Neural progenitor cell (in vitro differentiated cells): ENCODE measurements at regions not wholly inside any gene's neighbourhood (a gene's known extent, or its start where the extent isn't known, plus 50 kb on each side); places are given as distances from the start of the nearest gene placed in this dataset.
A peak's percentile ranks its signal among the peaks of the same experiment; 100 is the strongest.

Experiments
- DNase-seq: peaks from one replicate; pipeline ENCODE4 v3.0.0-alpha.2; 2016; ENCODE audit warnings: low spot score
- H2AFZ ChIP-seq: fragments of 200-600 bp; sonication (generic); replicated peaks from 2 replicates; pipeline ENCODE4 v1.6.1; 2016; ENCODE audit warnings: antibody characterized with exemption
- H3F3A ChIP-seq: fragments of 200-600 bp; sonication (generic); 2 replicates; pipeline ENCODE4 v1.6.1; 2016; ENCODE audit warnings: antibody characterized with exemption, low read depth
- H3K27ac ChIP-seq: fragments of 200-600 bp; sonication (generic); 2 replicates; pipeline ENCODE4 v1.5.1; 2016; ENCODE audit warnings: mild to moderate bottlenecking
- H3K27me3 ChIP-seq: fragments of 200-600 bp; sonication (generic); 2 replicates; pipeline ENCODE4 v1.6.1; 2016; ENCODE audit warnings: mild to moderate bottlenecking, moderate library complexity
- H3K36me3 ChIP-seq: fragments of 200-600 bp; sonication (generic); 2 replicates; pipeline ENCODE4 v1.5.1; 2016
- H3K4me1 ChIP-seq: fragments of 200-600 bp; sonication (generic); 2 replicates; pipeline ENCODE4 v1.6.1; 2016; ENCODE audit warnings: mixed run types
- H3K4me2 ChIP-seq: fragments of 200-600 bp; sonication (generic); 2 replicates; pipeline ENCODE4 v1.6.1; 2016
- H3K4me3 ChIP-seq: fragments of 200-600 bp; sonication (generic); 2 replicates; pipeline ENCODE4 v1.5.1; 2016
- H3K79me2 ChIP-seq: fragments of 200-600 bp; sonication (generic); 2 replicates; pipeline ENCODE4 v1.6.1; 2016; ENCODE audit warnings: low read depth
- H3K9ac ChIP-seq: fragments of 200-600 bp; sonication (generic); 2 replicates; pipeline ENCODE4 v1.6.1; 2016
- H3K9me3 ChIP-seq: fragments of 200-600 bp; sonication (generic); 2 replicates; pipeline ENCODE4 v1.5.1; 2016; ENCODE audit warnings: low read depth
- H4K20me1 ChIP-seq: fragments of 200-600 bp; sonication (generic); 2 replicates; pipeline ENCODE4 v1.6.1; 2016; ENCODE audit warnings: low read depth
- H3K27ac Mint-ChIP-seq: 3 replicates; pipeline ENCODE4 v1.8.0; 2021; ENCODE audit warnings: mixed read lengths
- H3K27me3 Mint-ChIP-seq: 2 replicates; pipeline ENCODE4 v1.8.0; 2022; ENCODE audit warnings: low read depth, mild to moderate bottlenecking, inconsistent platforms, moderate library complexity, mixed read lengths; ENCODE audit not compliant: insufficient read depth
- H3K36me3 Mint-ChIP-seq: 3 replicates; pipeline ENCODE4 v1.8.0; 2021; ENCODE audit warnings: mixed read lengths
- H3K4me1 Mint-ChIP-seq: 3 replicates; pipeline ENCODE4 v1.8.0; 2021; ENCODE audit warnings: mixed read lengths
- H3K4me3 Mint-ChIP-seq: 3 replicates; pipeline ENCODE4 v1.8.0; 2021; ENCODE audit warnings: mild to moderate bottlenecking, moderate library complexity, mixed read lengths
- H3K9me3 Mint-ChIP-seq: 3 replicates; pipeline ENCODE4 v1.8.0; 2020; ENCODE audit warnings: mixed read lengths
- CTCF ChIP-seq: fragments of 200-600 bp; sonication (generic); IDR thresholded peaks from 2 replicates; pipeline ENCODE4 v1.5.1; 2017; ENCODE audit warnings: antibody characterized with exemption, mild to moderate bottlenecking
- EZH2 ChIP-seq: fragments of 200-600 bp; sonication (generic); IDR thresholded peaks from 2 replicates; pipeline ENCODE4 v1.6.1; 2017; ENCODE audit warnings: antibody characterized with exemption, mild to moderate bottlenecking, moderate library complexity
- EZH2phosphoT487 ChIP-seq: fragments of 200-600 bp; sonication (generic); IDR thresholded peaks from 2 replicates; pipeline ENCODE4 v1.6.1; 2017; ENCODE audit warnings: antibody characterized with exemption

GRCh38 chr3:59641169-59641899 lies 591.5 kb upstream of the CFAP20DC start:
- H3K9me3 ChIP-seq = no peaks in the 10 kb centered on the region
- H3K79me2 ChIP-seq = no peaks in the 10 kb centered on the region
- no peak overlapping the region for H3K27ac Mint-ChIP-seq
- H3K27me3 ChIP-seq = no peaks in the 10 kb centered on the region
- no peaks in the 10 kb centered on the region for H3K36me3 ChIP-seq
- H3K4me1 ChIP-seq = no peaks in the 10 kb centered on the region
- H3K27me3 Mint-ChIP-seq = peaks cover 2% of the 10 kb centered on the region
- no peaks in the 10 kb centered on the region for H4K20me1 ChIP-seq
- H3K4me1 Mint-ChIP-seq = peaks cover 9% of the 10 kb centered on the region
- no peaks in the 10 kb centered on the region for H3F3A ChIP-seq
- H3K9ac ChIP-seq = no peak overlapping the region
- H2AFZ ChIP-seq = no peak overlapping the region
- no peaks in the 10 kb centered on the region for H3K36me3 Mint-ChIP-seq
- DNase-seq = no peak
- H3K4me3 Mint-ChIP-seq = no peak overlapping the region
- H3K4me3 ChIP-seq = no peak overlapping the region
- H3K9me3 Mint-ChIP-seq = peaks cover 4% of the 10 kb centered on the region
- TF ChIP-seq CTCF (no peak), EZH2phosphoT487 (no peak), EZH2 (no peak)
- H3K27ac ChIP-seq = no peak overlapping the region
- no peak overlapping the region for H3K4me2 ChIP-seq

GRCh38 chr3:59632760-59633573 lies 583.1 kb upstream of the CFAP20DC start:
- Histone ChIP-seq H3K79me2 (no peaks in the 10 kb centered on the region), H3K9ac (no peak overlapping the region), H2AFZ (no peak overlapping the region), H4K20me1 (no peaks in the 10 kb centered on the region), H3K9me3 (no peaks in the 10 kb centered on the region), H3K4me3 (no peak overlapping the region), H3K4me2 (peak overlapping the region; percentile 27), H3K36me3 (no peaks in the 10 kb centered on the region), H3F3A (no peaks in the 10 kb centered on the region), H3K27me3 (no peaks in the 10 kb centered on the region), H3K27ac (no peak overlapping the region), H3K4me1 (peaks cover 17% of the 10 kb centered on the region)
- DNase-seq = peak; percentile 50
- TF ChIP-seq EZH2phosphoT487 = no peak
- no peak for TF ChIP-seq CTCF
- Mint-ChIP-seq H3K4me3 (peak overlapping the region; percentile 25), H3K9me3 (peaks cover 8% of the 10 kb centered on the region), H3K4me1 (peaks cover 21% of the 10 kb centered on the region), H3K27ac (peak overlapping the region; percentile 26), H3K27me3 (peaks cover 2% of the 10 kb centered on the region), H3K36me3 (no peaks in the 10 kb centered on the region)

GRCh38 chr3:59631482-59631881 lies 581.7 kb upstream of the CFAP20DC start:
- TF ChIP-seq CTCF (no peak), EZH2 (no peak), EZH2phosphoT487 (no peak)
- Histone ChIP-seq H3F3A (no peaks in the 10 kb centered on the region), H3K36me3 (no peaks in the 10 kb centered on the region), H2AFZ (no peak overlapping the region), H4K20me1 (no peaks in the 10 kb centered on the region), H3K79me2 (no peaks in the 10 kb centered on the region), H3K9ac (no peak overlapping the region), H3K27ac (no peak overlapping the region), H3K9me3 (no peaks in the 10 kb centered on the region), H3K27me3 (no peaks in the 10 kb centered on the region), H3K4me3 (no peak overlapping the region), H3K4me1 (peaks cover 17% of the 10 kb centered on the region), H3K4me2 (no peak overlapping the region)
- H3K27me3 Mint-ChIP-seq = no peaks in the 10 kb centered on the region
- no peak for DNase-seq
- H3K4me3 Mint-ChIP-seq = no peak overlapping the region
- H3K4me1 Mint-ChIP-seq = peaks cover 21% of the 10 kb centered on the region
- H3K9me3 Mint-ChIP-seq = peaks cover 6% of the 10 kb centered on the region
- no peak overlapping the region for H3K27ac Mint-ChIP-seq
- no peaks in the 10 kb centered on the region for H3K36me3 Mint-ChIP-seq
